NCI-H774 (cell line): ENCODE measurements at regions not wholly inside any gene's neighbourhood (a gene's known extent, or its start where the extent isn't known, plus 50 kb on each side); places are given as distances from the start of the nearest gene placed in this dataset.
"Not testable (repeated sequence)": the region's sequence is repeated elsewhere in the genome, so short reads cannot be mapped to it uniquely, and the experiment has no call there.

Experiments used
- DNase-seq: peaks from one replicate; lab custom pipeline; 2025; lab: John Stamatoyannopoulos, UW

GRCh38 chr18:24624421-24624820 lies 164.0 kb downstream of the HRH4 start:
- not testable (repeated sequence) for DNase-seq

- DNase-seq = no peak
These were observed 167.3 kb downstream of the HRH4 start for GRCh38 chr18:24627644-24628315.

- no peak for DNase-seq
These were observed 167.9 kb downstream of the HRH4 start for GRCh38 chr18:24628326-24628725.

GRCh38 chr18:24629921-24630320 lies 169.5 kb downstream of the HRH4 start:
- DNase-seq = no peak

GRCh38 chr18:24630346-24630880 lies 170.0 kb downstream of the HRH4 start:
- no peak for DNase-seq

- no peak for DNase-seq
These were observed 171.0 kb downstream of the HRH4 start for GRCh38 chr18:24631243-24632025.

GRCh38 chr18:24632158-24632988 lies 171.9 kb downstream of the HRH4 start:
- DNase-seq = no peak

GRCh38 chr18:24633121-24633520 lies 172.7 kb downstream of the HRH4 start:
- DNase-seq = no peak

- no peak for DNase-seq
These were observed 189.1 kb downstream of the HRH4 start for GRCh38 chr18:24649571-24649970.

- DNase-seq = no peak
These were observed 191.0 kb downstream of the HRH4 start for GRCh38 chr18:24651434-24651833.

GRCh38 chr18:24656050-24656449 lies 195.6 kb downstream of the HRH4 start:
- DNase-seq = no peak

GRCh38 chr18:24656551-24657443 lies 196.4 kb downstream of the HRH4 start:
- DNase-seq = peak; percentile 84

- DNase-seq = no peak
These were observed 197.0 kb downstream of the HRH4 start for GRCh38 chr18:24657444-24657842.

GRCh38 chr18:24658302-24658701 lies 197.9 kb downstream of the HRH4 start:
- no peak for DNase-seq

- no peak for DNase-seq
These were observed 199.6 kb downstream of the HRH4 start for GRCh38 chr18:24659827-24660720.

GRCh38 chr18:24660956-24661355 lies 200.5 kb downstream of the HRH4 start:
- DNase-seq = no peak

- no peak for DNase-seq
These were observed 202.0 kb downstream of the HRH4 start for GRCh38 chr18:24662412-24662821.

GRCh38 chr18:24663026-24663425 lies 202.6 kb downstream of the HRH4 start:
- DNase-seq = no peak

- no peak for DNase-seq
These were observed 208.6 kb downstream of the HRH4 start for GRCh38 chr18:24669015-24669414.

GRCh38 chr18:24669502-24669901 lies 209.1 kb downstream of the HRH4 start:
- DNase-seq = no peak
